GM18861 (cell line): ENCODE measurements at regions not wholly inside any gene's neighbourhood (a gene's known extent, or its start where the extent isn't known, plus 50 kb on each side); places are given as distances from the start of the nearest gene placed in this dataset.
"Not testable (repeated sequence)": the region's sequence is repeated elsewhere in the genome, so short reads cannot be mapped to it uniquely, and the experiment has no call there.

Experiments
- ATAC-seq: cut with Tn5 transposase; IDR thresholded peaks from one replicate; pipeline ENCODE4 v1.9.1; 2021; ENCODE audit not compliant: unreplicated experiment

- no peak for ATAC-seq
These were observed 398.4 kb downstream of the NUP35 start for GRCh38 chr2:183522489-183523266.

GRCh38 chr2:183530333-183530901 is 406.2 kb downstream of the NUP35 start:
- peak; percentile 90 for ATAC-seq

GRCh38 chr2:183532514-183532913 is 408.3 kb downstream of the NUP35 start:
- no peak for ATAC-seq

- no peak for ATAC-seq
These were observed 408.8 kb downstream of the NUP35 start for GRCh38 chr2:183533021-183533420.

- ATAC-seq: no peak
These were observed 412.0 kb downstream of the NUP35 start for GRCh38 chr2:183536290-183536689.

GRCh38 chr2:183536714-183537113 is 412.5 kb downstream of the NUP35 start:
- ATAC-seq: no peak

- ATAC-seq: no peak
These were observed 417.5 kb downstream of the NUP35 start for GRCh38 chr2:183541766-183542165.

GRCh38 chr2:183542606-183543005 is 418.4 kb downstream of the NUP35 start:
- ATAC-seq: no peak

GRCh38 chr2:183543222-183543621 is 419.0 kb downstream of the NUP35 start:
- no peak for ATAC-seq

- ATAC-seq: peak; percentile 99
These were observed 419.5 kb downstream of the NUP35 start for GRCh38 chr2:183543731-183544130.

- ATAC-seq: not testable (repeated sequence)
These were observed 422.5 kb downstream of the NUP35 start for GRCh38 chr2:183546560-183547350.

- ATAC-seq: no peak
These were observed 428.5 kb downstream of the NUP35 start for GRCh38 chr2:183552716-183553115.

- no peak for ATAC-seq
These were observed 440.5 kb downstream of the NUP35 start for GRCh38 chr2:183564726-183565125.

- ATAC-seq: no peak
These were observed 451.2 kb downstream of the NUP35 start for GRCh38 chr2:183575481-183575880.

- ATAC-seq: no peak
These were observed 455.4 kb downstream of the NUP35 start for GRCh38 chr2:183579686-183580085.

GRCh38 chr2:183592271-183592670 is 468.0 kb downstream of the NUP35 start:
- no peak for ATAC-seq

GRCh38 chr2:183594150-183594549 is 469.9 kb downstream of the NUP35 start:
- no peak for ATAC-seq

GRCh38 chr2:183597841-183598240 is 473.6 kb downstream of the NUP35 start:
- ATAC-seq: no peak

- no peak for ATAC-seq
These were observed 479.8 kb downstream of the NUP35 start for GRCh38 chr2:183604065-183604464.

- no peak for ATAC-seq
These were observed 481.2 kb downstream of the NUP35 start for GRCh38 chr2:183605440-183605839.

GRCh38 chr2:183606022-183606717 is 481.9 kb downstream of the NUP35 start:
- ATAC-seq: no peak
